Panc1 (cell line): ENCODE measurements at regions not wholly inside any gene's neighbourhood (a gene's known extent, or its start where the extent isn't known, plus 50 kb on each side); places are given as distances from the start of the nearest gene placed in this dataset.

Experiments
- ATAC-seq: fragments of 200-7000 bp; cut with Tn5 transposase; 2 replicates; pipeline ENCODE4 v1.9.1; 2020; ENCODE audit warnings: mild to moderate bottlenecking, moderate library complexity
- BruUV-seq: library from RNA; stranded (reverse); fragments of 400-500 nt; replicated peaks from 2 replicates; lab custom pipeline; 2021; lab: Mats Ljungman, UMichigan
- CTCF ChIA-PET: fragments of 300-600 bp; sonication (Branson Sonifier 250); formaldehyde crosslinking; loops from one replicate; lab custom pipeline; 2022; ENCODE audit warnings: antibody characterized with exemption; lab: Charles Lee
- POLR2A ChIA-PET: fragments of 300-600 bp; sonication (Branson Sonifier 250); formaldehyde crosslinking; loops from one replicate; lab custom pipeline; 2022; ENCODE audit warnings: antibody characterized with exemption; lab: Charles Lee
- DNase-seq: peaks from one replicate; pipeline ENCODE4 v3.0.0-alpha.2; 2010; ENCODE audit warnings: low read depth, low spot score
- H3K27ac ChIP-seq: 2 replicates; pipeline ENCODE4 v1.5.1; 2011; ENCODE audit warnings: mild to moderate bottlenecking, low read length, inconsistent platforms
- H3K27me3 ChIP-seq: fragments of 200-500 bp; sonication (Bioruptor generic); 2 replicates; pipeline ENCODE4 v1.6.0; 2014; ENCODE audit warnings: low read length, inconsistent platforms; ENCODE audit not compliant: control insufficient read depth, insufficient read depth
- H3K36me3 ChIP-seq: fragments of 200-500 bp; sonication (Bioruptor generic); 2 replicates; pipeline ENCODE4 v1.5.1; 2014; ENCODE audit warnings: inconsistent platforms, mild to moderate bottlenecking, low read length, moderate library complexity; ENCODE audit not compliant: control insufficient read depth, insufficient read depth
- H3K4me1 ChIP-seq: 2 replicates; pipeline ENCODE4 v1.5.1; 2011; ENCODE audit warnings: inconsistent platforms, mild to moderate bottlenecking, low read length, moderate library complexity; ENCODE audit not compliant: control insufficient read depth, insufficient read depth
- H3K4me3 ChIP-seq, 2 experiments: 2 replicates each; pipeline ENCODE4 v1.5.1; 2011 to 2012; ENCODE audit warnings: low read depth in 2 of 2, low read length in 2 of 2, mild to moderate bottlenecking in 2 of 2, inconsistent platforms in 1 of 2, moderate library complexity in 1 of 2
- H3K9me3 ChIP-seq: fragments of 200-500 bp; sonication (Bioruptor generic); 2 replicates; pipeline ENCODE4 v1.5.1; 2014; ENCODE audit warnings: low read depth, mild to moderate bottlenecking, inconsistent platforms, low read length, moderate library complexity; ENCODE audit not compliant: control insufficient read depth, insufficient read depth
- CTCF ChIP-seq: fragments of 450-650 bp; IDR thresholded peaks from 2 replicates; pipeline ENCODE4 v1.5.1; 2017; ENCODE audit warnings: mild to moderate bottlenecking
- POLR2AphosphoS5 ChIP-seq: IDR thresholded peaks from 2 replicates; pipeline ENCODE4 v1.6.1; 2012; ENCODE audit warnings: mild to moderate bottlenecking, low read depth, low read length, moderate library complexity
- SIN3A ChIP-seq: IDR thresholded peaks from 2 replicates; pipeline ENCODE4 v1.6.1; 2012; ENCODE audit warnings: low read depth, mild to moderate bottlenecking, low read length, moderate library complexity, borderline replicate concordance; ENCODE audit not compliant: insufficient read depth
- TCF7L2 ChIP-seq: IDR thresholded peaks from 2 replicates; pipeline ENCODE4 v1.6.1; 2011; ENCODE audit warnings: mild to moderate bottlenecking, low read depth, low read length, inconsistent platforms
- in situ Hi-C: cut with HindIII; loops from 2 replicates; pipeline ENCODE4 v1.10.0; 2016; ENCODE audit warnings: low sequenced_read_pairs, low pct_unique_long_range_greater_than_20kb
- intact Hi-C: fragments of 100-400 bp; cut with micrococcal nuclease; formaldehyde crosslinking; loops from one replicate; pipeline ENCODE4 v1.10.0; 2022; ENCODE audit not compliant: unreplicated experiment
- TF ChIP-seq, protein P1 (sequence below), 2 experiments: IDR thresholded peaks; 2 replicates each; pipeline ENCODE4 v1.6.1; 2011 to 2012; ENCODE audit warnings: low read depth in 2 of 2, control low read depth in 1 of 2, low read length in 1 of 2, mild to moderate bottlenecking in 1 of 2, moderate library complexity in 1 of 2; ENCODE audit not compliant: insufficient read depth in 1 of 2

- Histone ChIP-seq H3K27me3 (no peaks in the 10 kb centered on the region), H3K36me3 (no peaks in the 10 kb centered on the region), H3K27ac (no peak overlapping the region), H3K4me3 (no peak overlapping the region), H3K4me1 (no peaks in the 10 kb centered on the region), H3K9me3 (no peaks in the 10 kb centered on the region)
- CTCF ChIA-PET, result no interaction called here
- BruUV-seq, result no TSS peak
- DNase-seq, result no peak
- TF ChIP-seq SIN3A (no peak), CTCF (no peak), TCF7L2 (no peak), POLR2AphosphoS5 (no peak)
- TF ChIP-seq, protein P1, sequence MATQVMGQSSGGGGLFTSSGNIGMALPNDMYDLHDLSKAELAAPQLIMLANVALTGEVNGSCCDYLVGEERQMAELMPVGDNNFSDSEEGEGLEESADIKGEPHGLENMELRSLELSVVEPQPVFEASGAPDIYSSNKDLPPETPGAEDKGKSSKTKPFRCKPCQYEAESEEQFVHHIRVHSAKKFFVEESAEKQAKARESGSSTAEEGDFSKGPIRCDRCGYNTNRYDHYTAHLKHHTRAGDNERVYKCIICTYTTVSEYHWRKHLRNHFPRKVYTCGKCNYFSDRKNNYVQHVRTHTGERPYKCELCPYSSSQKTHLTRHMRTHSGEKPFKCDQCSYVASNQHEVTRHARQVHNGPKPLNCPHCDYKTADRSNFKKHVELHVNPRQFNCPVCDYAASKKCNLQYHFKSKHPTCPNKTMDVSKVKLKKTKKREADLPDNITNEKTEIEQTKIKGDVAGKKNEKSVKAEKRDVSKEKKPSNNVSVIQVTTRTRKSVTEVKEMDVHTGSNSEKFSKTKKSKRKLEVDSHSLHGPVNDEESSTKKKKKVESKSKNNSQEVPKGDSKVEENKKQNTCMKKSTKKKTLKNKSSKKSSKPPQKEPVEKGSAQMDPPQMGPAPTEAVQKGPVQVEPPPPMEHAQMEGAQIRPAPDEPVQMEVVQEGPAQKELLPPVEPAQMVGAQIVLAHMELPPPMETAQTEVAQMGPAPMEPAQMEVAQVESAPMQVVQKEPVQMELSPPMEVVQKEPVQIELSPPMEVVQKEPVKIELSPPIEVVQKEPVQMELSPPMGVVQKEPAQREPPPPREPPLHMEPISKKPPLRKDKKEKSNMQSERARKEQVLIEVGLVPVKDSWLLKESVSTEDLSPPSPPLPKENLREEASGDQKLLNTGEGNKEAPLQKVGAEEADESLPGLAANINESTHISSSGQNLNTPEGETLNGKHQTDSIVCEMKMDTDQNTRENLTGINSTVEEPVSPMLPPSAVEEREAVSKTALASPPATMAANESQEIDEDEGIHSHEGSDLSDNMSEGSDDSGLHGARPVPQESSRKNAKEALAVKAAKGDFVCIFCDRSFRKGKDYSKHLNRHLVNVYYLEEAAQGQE (IDR thresholded peaks at IDR 0.05; ENCODE audit: insufficient read depth in 1 of 2, low read depth in 2 of 2, low read length in 1 of 2), result no peak
- ATAC-seq, result no peak
- POLR2A ChIA-PET, result no interaction called here
- intact Hi-C loops, result no loop called here
- in situ Hi-C loops, result no loop called here
Observed at GRCh38 chr12:97924122-97924521, 461.5 kb downstream of the RMST start.

DNA sequence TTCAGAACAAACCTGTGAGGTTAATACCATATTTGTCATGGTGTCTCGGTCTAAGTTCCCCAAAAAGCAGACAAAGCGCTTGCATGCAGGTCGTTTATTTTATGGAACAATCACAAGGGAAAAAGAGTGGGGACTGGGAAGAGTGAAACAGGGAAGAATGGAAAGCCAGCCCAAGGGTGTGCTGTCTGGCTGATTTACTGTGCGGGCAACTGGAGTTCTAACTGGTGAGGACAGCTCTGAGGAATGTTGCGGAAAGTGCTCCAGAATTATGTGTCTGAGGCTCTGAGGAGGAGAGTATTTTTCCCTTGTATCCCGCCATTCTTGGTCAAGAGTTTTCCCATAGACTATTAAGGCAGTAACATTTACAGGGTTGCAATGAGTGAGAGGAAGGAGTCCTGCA, 465.4 kb downstream of the RMST start:
- in situ Hi-C loops (no loop called here), intact Hi-C loops (no loop called here)
- no peak overlapping the region for H3K4me3 ChIP-seq
- TF ChIP-seq CTCF (no peak), SIN3A (no peak), TCF7L2 (no peak), POLR2AphosphoS5 (no peak)
- TF ChIP-seq, protein P1 (IDR thresholded peaks at IDR 0.05; ENCODE audit: insufficient read depth in 1 of 2, low read depth in 2 of 2, low read length in 1 of 2), result no peak
- H3K4me1 ChIP-seq, result no peaks in the 10 kb centered on the region
- CTCF ChIA-PET, result no interaction called here
- no peaks in the 10 kb centered on the region for H3K9me3 ChIP-seq
- ATAC-seq, result no peak
- no peak overlapping the region for H3K27ac ChIP-seq
- DNase-seq, result no peak
- BruUV-seq, result no TSS peak
- H3K27me3 ChIP-seq, result no peaks in the 10 kb centered on the region
- POLR2A ChIA-PET, result no interaction called here
- no peaks in the 10 kb centered on the region for H3K36me3 ChIP-seq
